PC-3 (cell line): ENCODE measurements at regions not wholly inside any gene's neighbourhood (a gene's known extent, or its start where the extent isn't known, plus 50 kb on each side); places are given as distances from the start of the nearest gene placed in this dataset.

Experiments
- ATAC-seq: fragments of 200-7000 bp; cut with Tn5 transposase; 2 replicates; pipeline ENCODE4 v1.9.1; 2020; ENCODE audit warnings: mild to moderate bottlenecking, moderate library complexity
- BruUV-seq: library from RNA; stranded (reverse); fragments of 400-500 nt; replicated peaks from 2 replicates; lab custom pipeline; 2021; lab: Mats Ljungman, UMichigan
- CTCF ChIA-PET: fragments of 300-600 bp; sonication (Branson Sonifier 250); formaldehyde crosslinking; loops from one replicate; lab custom pipeline; 2022; ENCODE audit warnings: antibody characterized with exemption; lab: Charles Lee
- POLR2A ChIA-PET: fragments of 300-600 bp; sonication (Branson Sonifier 250); formaldehyde crosslinking; loops from one replicate; lab custom pipeline; 2022; ENCODE audit warnings: antibody characterized with exemption; ENCODE audit not compliant: unreplicated experiment; lab: Charles Lee
- DNase-seq: peaks from one replicate; pipeline ENCODE4 v3.0.0-alpha.2; 2015
- H2AFZ ChIP-seq: fragments of 300-600 bp; sonication (generic); 2 replicates; pipeline ENCODE4 v1.6.0; 2016; ENCODE audit warnings: antibody characterized with exemption, low read length
- H3F3A ChIP-seq: fragments of 300-600 bp; sonication (generic); one replicate; pipeline ENCODE4 v1.6.0; 2017; ENCODE audit warnings: antibody characterized with exemption, low read length, control low read depth, mild to moderate bottlenecking; ENCODE audit not compliant: unreplicated experiment
- H3K27ac ChIP-seq: fragments of 300-600 bp; sonication (generic); 2 replicates; pipeline ENCODE4 v1.5.1; 2016; ENCODE audit warnings: mild to moderate bottlenecking, low read length
- H3K27me3 ChIP-seq: fragments of 300-600 bp; sonication (generic); 2 replicates; pipeline ENCODE4 v1.6.1; 2016; ENCODE audit warnings: low read length, mixed read lengths
- H3K36me3 ChIP-seq: fragments of 300-600 bp; sonication (generic); 2 replicates; pipeline ENCODE4 v1.6.1; 2016; ENCODE audit warnings: low read depth, mixed run types, low read length, mixed read lengths
- H3K4me1 ChIP-seq: fragments of 300-600 bp; sonication (generic); 2 replicates; pipeline ENCODE4 v1.5.1; 2016; ENCODE audit warnings: low read length; ENCODE audit not compliant: insufficient read depth
- H3K4me2 ChIP-seq: fragments of 300-600 bp; sonication (generic); 2 replicates; pipeline ENCODE4 v1.6.0; 2016; ENCODE audit warnings: low read length
- H3K4me3 ChIP-seq: fragments of 300-600 bp; sonication (generic); 2 replicates; pipeline ENCODE4 v1.5.1; 2016; ENCODE audit warnings: mild to moderate bottlenecking, low read length, mixed read lengths
- H3K79me2 ChIP-seq: fragments of 300-600 bp; sonication (generic); 2 replicates; pipeline ENCODE4 v1.6.1; 2017; ENCODE audit warnings: low read length, mixed read lengths
- H3K9ac ChIP-seq: fragments of 300-600 bp; sonication (generic); 2 replicates; pipeline ENCODE4 v1.6.0; 2016; ENCODE audit warnings: mild to moderate bottlenecking, low read length
- H3K9me2 ChIP-seq: fragments of 300-600 bp; sonication (generic); replicated peaks from 2 replicates; pipeline ENCODE4 v1.6.1; 2016; ENCODE audit warnings: mixed run types, low read length, mixed read lengths
- H3K9me3 ChIP-seq: fragments of 300-600 bp; sonication (generic); 2 replicates; pipeline ENCODE4 v1.6.1; 2016; ENCODE audit warnings: low read length, mixed read lengths
- H4K20me1 ChIP-seq: fragments of 300-600 bp; sonication (generic); 2 replicates; pipeline ENCODE4 v1.6.1; 2016; ENCODE audit warnings: low read length, mixed read lengths
- CTCF ChIP-seq: fragments of 300-600 bp; sonication (generic); conservative IDR thresholded peaks from 2 replicates; pipeline ENCODE4 v1.5.1; 2017; ENCODE audit warnings: antibody characterized with exemption, low read depth, mild to moderate bottlenecking, low read length
- EZH2 ChIP-seq: fragments of 300-600 bp; sonication (generic); IDR thresholded peaks from one replicate; pipeline ENCODE4 v1.6.1; 2017; ENCODE audit warnings: antibody characterized with exemption, mild to moderate bottlenecking, low read length; ENCODE audit not compliant: unreplicated experiment
- EZH2phosphoT487 ChIP-seq: fragments of 300-600 bp; sonication (generic); IDR thresholded peaks from 2 replicates; pipeline ENCODE4 v1.6.1; 2018; ENCODE audit warnings: mild to moderate bottlenecking, antibody characterized with exemption, low read length, borderline replicate concordance
- intact Hi-C: fragments of 100-400 bp; cut with micrococcal nuclease; formaldehyde crosslinking; loops from 2 replicates; pipeline ENCODE4 v1.9.0; 2023

GRCh38 chr13:24083722-24084421 is 76.6 kb upstream of the SPATA13 start:
- DNase-seq (no peak), ATAC-seq (no peak)
- Histone ChIP-seq H4K20me1 (no peaks in the 10 kb centered on the region), H2AFZ (no peak overlapping the region), H3K4me1 (peaks cover 14% of the 10 kb centered on the region), H3K79me2 (no peaks in the 10 kb centered on the region), H3K27me3 (no peaks in the 10 kb centered on the region), H3K4me2 (no peak overlapping the region), H3K36me3 (no peaks in the 10 kb centered on the region), H3K9me3 (no peaks in the 10 kb centered on the region), H3K27ac (no peak overlapping the region), H3K9me2 (no peaks in the 10 kb centered on the region), H3K9ac (no peak overlapping the region), H3K4me3 (no peak overlapping the region), H3F3A (no peaks in the 10 kb centered on the region)
- ChIA-PET POLR2A (interaction anchor here (0.7 kb wide), 1 partner anchor 1764 kb away, joined by 5 read pairs; no protein-coding TSS in a partner anchor), CTCF (no interaction called here)
- no TSS peak for BruUV-seq
- TF ChIP-seq EZH2phosphoT487 (no peak), EZH2 (no peak), CTCF (no peak)
- intact Hi-C loops, result no loop called here

GRCh38 chr13:24085662-24086061 is 74.9 kb upstream of the SPATA13 start:
- H3F3A ChIP-seq, result no peaks in the 10 kb centered on the region
- no peak overlapping the region for H3K4me3 ChIP-seq
- peak overlapping the region; percentile 73 for H2AFZ ChIP-seq
- peak overlapping the region; percentile 75 for H3K4me2 ChIP-seq
- no peak for TF ChIP-seq EZH2phosphoT487
- TF ChIP-seq EZH2, result no peak
- no peak for TF ChIP-seq CTCF
- H3K9ac ChIP-seq, result no peak overlapping the region; the same call in 1 of the 2 replicates
- CTCF ChIA-PET, result no interaction called here
- no peaks in the 10 kb centered on the region for H3K36me3 ChIP-seq
- no peaks in the 10 kb centered on the region for H3K79me2 ChIP-seq
- intact Hi-C loops, result no loop called here
- POLR2A ChIA-PET, result interaction anchor here (0.7 kb wide), 1 partner anchor 716 kb away, joined by 4 read pairs; no protein-coding TSS in a partner anchor
- BruUV-seq, result no TSS peak
- H3K27me3 ChIP-seq, result no peaks in the 10 kb centered on the region
- no peaks in the 10 kb centered on the region for H3K9me3 ChIP-seq
- ATAC-seq, result peak; percentile 90
- peak; percentile 60 for DNase-seq
- H3K9me2 ChIP-seq, result no peaks in the 10 kb centered on the region
- peaks cover 14% of the 10 kb centered on the region for H3K4me1 ChIP-seq
- H3K27ac ChIP-seq, result peak overlapping the region; percentile 39; the same call in 1 of the 2 replicates
- no peaks in the 10 kb centered on the region for H4K20me1 ChIP-seq

GRCh38 chr13:24086642-24087041 is 73.9 kb upstream of the SPATA13 start:
- Histone ChIP-seq H3F3A (no peaks in the 10 kb centered on the region), H3K4me2 (no peak overlapping the region), H3K79me2 (no peaks in the 10 kb centered on the region), H2AFZ (no peak overlapping the region), H3K27ac (no peak overlapping the region), H3K9ac (no peak overlapping the region), H3K9me3 (no peaks in the 10 kb centered on the region), H4K20me1 (no peaks in the 10 kb centered on the region), H3K36me3 (no peaks in the 10 kb centered on the region), H3K4me3 (no peak overlapping the region), H3K27me3 (no peaks in the 10 kb centered on the region), H3K9me2 (no peaks in the 10 kb centered on the region), H3K4me1 (peaks cover 14% of the 10 kb centered on the region)
- CTCF ChIA-PET, result no interaction called here
- POLR2A ChIA-PET, result no interaction called here
- DNase-seq (no peak), ATAC-seq (no peak)
- TF ChIP-seq EZH2phosphoT487 (no peak), CTCF (no peak), EZH2 (no peak)
- no TSS peak for BruUV-seq
- intact Hi-C loops, result no loop called here
